K562 (cell line): ENCODE measurements at regions not wholly inside any gene's neighbourhood (a gene's known extent, or its start where the extent isn't known, plus 50 kb on each side); places are given as distances from the start of the nearest gene placed in this dataset.

ENCODE experiments used
- ATAC-seq: fragments of 200-7000 bp; cut with Tn5 transposase; 3 replicates; pipeline ENCODE4 v1.9.1; 2020; ENCODE audit warnings: moderate library complexity
- BruUV-seq: library from RNA; stranded (reverse); fragments of 400-500 nt; replicated peaks from 2 replicates; lab custom pipeline; 2021; lab: Mats Ljungman, UMichigan
- CTCF ChIA-PET: fragments of 300-600 bp; formaldehyde crosslinking; extraction: SDS; loops from one replicate; lab custom pipeline; 2021; ENCODE audit warnings: low intra/inter-chr PET ratio; lab: Yijun Ruan, JAX
- POLR2A ChIA-PET: fragments of 300-600, 350-650 bp; sonication (Branson Sonifier 250); formaldehyde crosslinking; extraction: SDS; loops from one replicate; lab custom pipeline; 2021; ENCODE audit warnings: antibody characterized with exemption, inconsistent platforms; lab: Yijun Ruan, JAX
- DNase-seq, 4 experiments: peaks; one replicate each; pipeline versions ENCODE4 v3.0.0 to v3.0.0-alpha.2; 2011 to 2018; ENCODE audit warnings: low spot score in 3 of 4, mixed read lengths in 3 of 4; ENCODE audit errors: extremely low read depth in 1 of 4
- FAIRE-seq: peaks from 2 replicates; lab custom pipeline; 2011; peaks lifted over from hg19 to GRCh38; lab: Jason Lieb, UNC
- H2AFZ ChIP-seq: 2 replicates; pipeline ENCODE4 v1.6.0; 2011; ENCODE audit warnings: low read depth, low read length, control low read depth, inconsistent platforms
- H3K27ac ChIP-seq: fragments of 200-600 bp; 3 replicates; pipeline ENCODE4 v1.8.0; 2011; ENCODE audit warnings: low read depth, mild to moderate bottlenecking, control low read depth, inconsistent platforms, low read length, moderate library complexity, mixed read lengths; ENCODE audit errors: extremely low read depth
- H3K27me3 ChIP-seq, 2 experiments: fragments of 300-600 bp in 1 of 2; 2 replicates in 1 of 2; 3 replicates in 1 of 2; pipeline versions ENCODE4 v1.6.0 to v1.8.0; 2011; ENCODE audit warnings: inconsistent platforms in 2 of 2, low read length in 2 of 2, mild to moderate bottlenecking in 1 of 2, mixed read lengths in 1 of 2, moderate library complexity in 1 of 2; ENCODE audit not compliant: control insufficient read depth in 2 of 2, insufficient read depth in 2 of 2
- H3K36me3 ChIP-seq: fragments of 300-600 bp; 3 replicates; pipeline ENCODE4 v1.8.0; 2011; ENCODE audit warnings: mild to moderate bottlenecking, low read length, inconsistent platforms; ENCODE audit not compliant: control insufficient read depth, insufficient read depth
- H3K4me1 ChIP-seq, 2 experiments: fragments of 200-600 bp in 1 of 2; replicated peaks in 1 of 2; 2 replicates in 1 of 2; 3 replicates in 1 of 2; pipeline versions ENCODE4 v1.5.1 to v1.8.0; 2011; ENCODE audit warnings: inconsistent platforms in 2 of 2, low read length in 2 of 2, mild to moderate bottlenecking in 1 of 2, mixed read lengths in 1 of 2, moderate library complexity in 1 of 2; ENCODE audit not compliant: control insufficient read depth in 2 of 2, insufficient read depth in 2 of 2
- H3K4me2 ChIP-seq: 2 replicates; pipeline ENCODE4 v1.6.1; 2011; ENCODE audit warnings: low read length, control low read depth, inconsistent platforms, mixed read lengths; ENCODE audit not compliant: insufficient read depth
- H3K4me3 ChIP-seq: fragments of 200-600 bp; sonication (generic), shearing (Covaris generic); 2 replicates; pipeline ENCODE4 v1.5.1; 2016; ENCODE audit warnings: control low read depth, inconsistent platforms
- H3K79me2 ChIP-seq: fragments of 200-600 bp; 3 replicates; pipeline ENCODE4 v1.8.0; 2011; ENCODE audit warnings: low read length, inconsistent platforms; ENCODE audit not compliant: control insufficient read depth, insufficient read depth
- H3K9ac ChIP-seq, 2 experiments: 2 replicates each; pipeline versions ENCODE4 v1.6.0 to v1.6.1; 2011; ENCODE audit warnings: low read depth in 2 of 2, low read length in 2 of 2, control low read depth in 1 of 2, inconsistent platforms in 1 of 2, mild to moderate bottlenecking in 1 of 2, mixed read lengths in 1 of 2; ENCODE audit not compliant: insufficient read depth in 1 of 2
- H3K9me1 ChIP-seq: one replicate; pipeline ENCODE4 v1.6.0; 2011; ENCODE audit warnings: inconsistent platforms, mild to moderate bottlenecking, low read length, moderate library complexity; ENCODE audit not compliant: control insufficient read depth, insufficient read depth
- H3K9me3 ChIP-seq: replicated peaks from 2 replicates; pipeline ENCODE4 v1.5.1; 2011; ENCODE audit warnings: low read depth, low read length, inconsistent platforms; ENCODE audit not compliant: control insufficient read depth, insufficient read depth
- H4K20me1 ChIP-seq: replicated peaks from 2 replicates; pipeline ENCODE4 v1.6.1; 2011; ENCODE audit warnings: low read length, inconsistent platforms, mixed read lengths; ENCODE audit not compliant: control insufficient read depth, insufficient read depth
- DIDO1 ChIP-seq: fragments of 450-650 bp; IDR thresholded peaks from 2 replicates; pipeline ENCODE4 v1.6.1; 2016; ENCODE audit warnings: low read depth, missing biosample characterization, missing genetic modification characterization
- HMG20A ChIP-seq: fragments of 450-650 bp; formaldehyde crosslinking; conservative IDR thresholded peaks from 2 replicates; pipeline ENCODE4 v1.4.0; 2020; ENCODE audit warnings: mild to moderate bottlenecking, mixed read lengths
- KLF1 ChIP-seq: fragments of 450-650 bp; IDR thresholded peaks from 2 replicates; pipeline ENCODE4 v1.6.1; 2016; ENCODE audit warnings: missing genetic modification characterization, missing compliant biosample characterization
- KLF13 ChIP-seq: fragments of 450-650 bp; IDR thresholded peaks from 2 replicates; pipeline ENCODE4 v1.6.1; 2016; ENCODE audit warnings: missing genetic modification characterization, low read depth, mild to moderate bottlenecking, missing compliant biosample characterization, moderate library complexity, borderline replicate concordance
- MEIS2 ChIP-seq: fragments of 450-650 bp; IDR thresholded peaks from 2 replicates; pipeline ENCODE4 v1.6.1; 2014; ENCODE audit warnings: mild to moderate bottlenecking; ENCODE audit not compliant: partially characterized antibody
- MXI1 ChIP-seq: IDR thresholded peaks from 2 replicates; pipeline ENCODE4 v1.6.1; 2011; ENCODE audit warnings: low read depth, mild to moderate bottlenecking, improper control_type of control experiment, low read length
- TCF15 ChIP-seq: fragments of 250-450 bp; sonication (Bioruptor Pico); IDR thresholded peaks from 2 replicates; pipeline ENCODE4 v1.8.0; 2022; ENCODE audit warnings: moderate library complexity, mild to moderate bottlenecking, inconsistent platforms
- ZNF311 ChIP-seq: fragments of 250-450 bp; sonication (Bioruptor Pico); IDR thresholded peaks from 2 replicates; pipeline ENCODE4 v1.4.0; 2020; ENCODE audit warnings: mild to moderate bottlenecking, moderate library complexity
- WGBS: fragments of 100-300 bp; shearing (Covaris generic); methylation state at CpG from one replicate; pipeline ENCODE4 v1.1.6; 2016; ENCODE audit warnings: low coverage, mixed read lengths; ENCODE audit not compliant: insufficient coverage; ENCODE audit errors: missing lambda C conversion rate; 5-methylcytosine and 5-hydroxymethylcytosine counted together
- in situ Hi-C: fragments of 300-500 bp; cut with MboI; formaldehyde crosslinking; loops from 4 replicates; pipeline ENCODE4 v1.15.0; 2018; ENCODE audit warnings: inconsistent platforms, mixed read lengths
- intact Hi-C: fragments of 100-400 bp; cut with micrococcal nuclease; formaldehyde crosslinking; loops from 2 replicates; pipeline ENCODE4 v1.14.2; 2022
- TF ChIP-seq, protein P1 (sequence below): fragments of 250-450 bp; sonication (Bioruptor Pico); IDR thresholded peaks from 2 replicates; pipeline ENCODE4 v1.4.0; 2020
- TF ChIP-seq, protein P2 (sequence below): fragments of 200-800 bp; sonication (Bioruptor generic); IDR thresholded peaks from 2 replicates; pipeline ENCODE4 v1.6.1; 2017; ENCODE audit warnings: missing genetic modification characterization, missing compliant biosample characterization

DNA sequence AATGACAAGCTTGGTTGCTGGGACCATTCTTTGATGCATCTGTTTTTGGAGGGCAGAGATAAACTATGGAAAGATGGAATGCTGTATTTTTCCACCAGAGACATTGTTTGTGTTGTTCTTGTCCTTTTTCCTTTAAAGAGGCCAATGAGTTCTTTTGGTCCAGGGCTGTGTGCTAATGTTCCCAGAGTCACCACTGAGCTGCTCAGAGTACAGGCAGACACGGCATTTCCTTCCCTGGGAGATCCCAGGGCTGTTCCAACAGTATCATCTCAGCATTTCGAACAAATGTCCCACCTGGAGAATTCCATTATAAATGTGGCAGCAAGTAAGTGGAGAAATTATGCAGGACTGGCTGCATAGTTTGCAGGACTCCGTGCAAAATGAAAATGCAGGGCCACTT lies 190.6 kb downstream of the IL20RB start:
- Histone ChIP-seq H4K20me1 (no peaks in the 10 kb centered on the region), H3K9ac (no peak overlapping the region), H3K27ac (no peak overlapping the region), H3K79me2 (no peaks in the 10 kb centered on the region), H3K36me3 (no peaks in the 10 kb centered on the region), H3K4me2 (no peak overlapping the region), H3K4me1 (no peaks in the 10 kb centered on the region), H3K27me3 (no peaks in the 10 kb centered on the region)
- ATAC-seq: no peak
- WGBS: 0% methylated on average over 3 of the region's 3 CpGs
- CTCF ChIA-PET: no interaction called here
- no peak for DNase-seq
- TF ChIP-seq MEIS2: no peak
- no peak for TF ChIP-seq KLF1 (tag)
- TF ChIP-seq KLF13: no peak
- TF ChIP-seq ZNF311 (CRISPR knock-in tag): no peak
- TF ChIP-seq, all 486 proteins: peak for 0
- BruUV-seq: no TSS peak
- Histone ChIP-seq H3K9me3 (no peaks in the 10 kb centered on the region), H3K4me3 (no peak overlapping the region), H2AFZ (no peak overlapping the region), H3K9me1 (no peaks in the 10 kb centered on the region)
- no peak for FAIRE-seq
- intact Hi-C loops (no loop called here), in situ Hi-C loops (no loop called here)
- POLR2A ChIA-PET: no interaction called here

- WGBS: no CpG with 5 or more reads among the region's 2 CpGs
- H3K79me2 ChIP-seq: no peaks in the 10 kb centered on the region
- H3K36me3 ChIP-seq: no peaks in the 10 kb centered on the region
- H3K9me1 ChIP-seq: no peaks in the 10 kb centered on the region
- ChIA-PET CTCF (no interaction called here), POLR2A (no interaction called here)
- no peaks in the 10 kb centered on the region for H3K27me3 ChIP-seq
- no peak overlapping the region for H3K27ac ChIP-seq
- no TSS peak for BruUV-seq
- ATAC-seq (no peak), DNase-seq (no peak), FAIRE-seq (no peak)
- no peak overlapping the region for H3K4me2 ChIP-seq
- H4K20me1 ChIP-seq: no peaks in the 10 kb centered on the region
- intact Hi-C loops: no loop called here
- H2AFZ ChIP-seq: no peak overlapping the region
- in situ Hi-C loops: no loop called here
- H3K4me1 ChIP-seq: no peaks in the 10 kb centered on the region
- H3K9ac ChIP-seq: no peak overlapping the region
- no peaks in the 10 kb centered on the region for H3K9me3 ChIP-seq
- H3K4me3 ChIP-seq: no peak overlapping the region
- TF ChIP-seq, protein P1, sequence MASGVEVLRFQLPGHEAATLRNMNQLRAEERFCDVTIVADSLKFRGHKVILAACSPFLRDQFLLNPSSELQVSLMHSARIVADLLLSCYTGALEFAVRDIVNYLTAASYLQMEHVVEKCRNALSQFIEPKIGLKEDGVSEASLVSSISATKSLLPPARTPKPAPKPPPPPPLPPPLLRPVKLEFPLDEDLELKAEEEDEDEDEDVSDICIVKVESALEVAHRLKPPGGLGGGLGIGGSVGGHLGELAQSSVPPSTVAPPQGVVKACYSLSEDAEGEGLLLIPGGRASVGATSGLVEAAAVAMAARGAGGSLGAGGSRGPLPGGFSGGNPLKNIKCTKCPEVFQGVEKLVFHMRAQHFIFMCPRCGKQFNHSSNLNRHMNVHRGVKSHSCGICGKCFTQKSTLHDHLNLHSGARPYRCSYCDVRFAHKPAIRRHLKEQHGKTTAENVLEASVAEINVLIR (CRISPR knock-in tag): no peak
- TF ChIP-seq HMG20A (no peak), TCF15 (CRISPR knock-in tag) (no peak), DIDO1 (tag) (no peak), MXI1 (no peak)
- TF ChIP-seq, protein P2, sequence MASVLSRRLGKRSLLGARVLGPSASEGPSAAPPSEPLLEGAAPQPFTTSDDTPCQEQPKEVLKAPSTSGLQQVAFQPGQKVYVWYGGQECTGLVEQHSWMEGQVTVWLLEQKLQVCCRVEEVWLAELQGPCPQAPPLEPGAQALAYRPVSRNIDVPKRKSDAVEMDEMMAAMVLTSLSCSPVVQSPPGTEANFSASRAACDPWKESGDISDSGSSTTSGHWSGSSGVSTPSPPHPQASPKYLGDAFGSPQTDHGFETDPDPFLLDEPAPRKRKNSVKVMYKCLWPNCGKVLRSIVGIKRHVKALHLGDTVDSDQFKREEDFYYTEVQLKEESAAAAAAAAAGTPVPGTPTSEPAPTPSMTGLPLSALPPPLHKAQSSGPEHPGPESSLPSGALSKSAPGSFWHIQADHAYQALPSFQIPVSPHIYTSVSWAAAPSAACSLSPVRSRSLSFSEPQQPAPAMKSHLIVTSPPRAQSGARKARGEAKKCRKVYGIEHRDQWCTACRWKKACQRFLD (CRISPR knock-in tag): no peak
Measured at GRCh38 chr3:137148917-137149316, 191.1 kb downstream of the IL20RB start.
